ENCODE measurements at regions not wholly inside any gene's neighbourhood (a gene's known extent, or its start where the extent isn't known, plus 50 kb on each side); places are given as distances from the start of the nearest gene placed in this dataset.

- ChIA-PET POLR2A (no interaction called here), CTCF (no interaction called here)
- DNase-seq (ENCODE audit: extremely low spot score) = no peak
- TF ChIP-seq, protein P1, sequence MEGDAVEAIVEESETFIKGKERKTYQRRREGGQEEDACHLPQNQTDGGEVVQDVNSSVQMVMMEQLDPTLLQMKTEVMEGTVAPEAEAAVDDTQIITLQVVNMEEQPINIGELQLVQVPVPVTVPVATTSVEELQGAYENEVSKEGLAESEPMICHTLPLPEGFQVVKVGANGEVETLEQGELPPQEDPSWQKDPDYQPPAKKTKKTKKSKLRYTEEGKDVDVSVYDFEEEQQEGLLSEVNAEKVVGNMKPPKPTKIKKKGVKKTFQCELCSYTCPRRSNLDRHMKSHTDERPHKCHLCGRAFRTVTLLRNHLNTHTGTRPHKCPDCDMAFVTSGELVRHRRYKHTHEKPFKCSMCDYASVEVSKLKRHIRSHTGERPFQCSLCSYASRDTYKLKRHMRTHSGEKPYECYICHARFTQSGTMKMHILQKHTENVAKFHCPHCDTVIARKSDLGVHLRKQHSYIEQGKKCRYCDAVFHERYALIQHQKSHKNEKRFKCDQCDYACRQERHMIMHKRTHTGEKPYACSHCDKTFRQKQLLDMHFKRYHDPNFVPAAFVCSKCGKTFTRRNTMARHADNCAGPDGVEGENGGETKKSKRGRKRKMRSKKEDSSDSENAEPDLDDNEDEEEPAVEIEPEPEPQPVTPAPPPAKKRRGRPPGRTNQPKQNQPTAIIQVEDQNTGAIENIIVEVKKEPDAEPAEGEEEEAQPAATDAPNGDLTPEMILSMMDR (IDR thresholded peaks at IDR 0.05; ENCODE audit: control extremely low read depth, extremely low read depth, low read depth, missing control alignments) = no peak
Measured at GRCh38 chr5:167348251-167348926, 943.1 kb upstream of the WWC1 start.

GRCh38 chr5:167348980-167349379, 942.5 kb upstream of the WWC1 start:
- TF ChIP-seq, protein P1 (IDR thresholded peaks at IDR 0.05; ENCODE audit: control extremely low read depth, extremely low read depth, low read depth, missing control alignments) = no peak
- no peak for DNase-seq (ENCODE audit: extremely low spot score)
- ChIA-PET CTCF (no interaction called here), POLR2A (no interaction called here)

DNA sequence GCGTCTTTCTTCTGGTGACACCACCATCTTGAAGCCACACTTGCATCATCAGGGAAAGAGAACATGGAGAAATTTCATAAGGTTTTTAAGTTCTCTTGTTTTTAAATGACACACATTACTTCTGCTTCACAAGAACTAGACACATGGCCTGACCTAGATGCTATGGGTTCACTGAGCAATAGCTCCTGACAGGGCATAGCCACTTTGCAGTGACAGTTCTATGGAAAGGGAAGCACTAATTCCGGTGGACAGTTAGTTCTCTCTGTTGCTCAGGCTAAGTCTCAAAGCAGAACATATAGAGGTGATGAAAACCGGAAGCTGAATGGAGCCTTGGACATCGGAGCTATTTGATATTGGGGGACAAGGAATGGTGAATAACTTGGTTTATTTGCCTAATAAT, 940.1 kb upstream of the WWC1 start:
- CTCF ChIA-PET = no interaction called here
- TF ChIP-seq, protein P1 (IDR thresholded peaks at IDR 0.05; ENCODE audit: control extremely low read depth, extremely low read depth, low read depth, missing control alignments) = no peak
- POLR2A ChIA-PET = no interaction called here
- DNase-seq (ENCODE audit: extremely low spot score) = no peak

GRCh38 chr5:167352801-167353200, 938.6 kb upstream of the WWC1 start:
- POLR2A ChIA-PET = no interaction called here
- TF ChIP-seq, protein P1 (IDR thresholded peaks at IDR 0.05; ENCODE audit: control extremely low read depth, extremely low read depth, low read depth, missing control alignments) = no peak

DNA sequence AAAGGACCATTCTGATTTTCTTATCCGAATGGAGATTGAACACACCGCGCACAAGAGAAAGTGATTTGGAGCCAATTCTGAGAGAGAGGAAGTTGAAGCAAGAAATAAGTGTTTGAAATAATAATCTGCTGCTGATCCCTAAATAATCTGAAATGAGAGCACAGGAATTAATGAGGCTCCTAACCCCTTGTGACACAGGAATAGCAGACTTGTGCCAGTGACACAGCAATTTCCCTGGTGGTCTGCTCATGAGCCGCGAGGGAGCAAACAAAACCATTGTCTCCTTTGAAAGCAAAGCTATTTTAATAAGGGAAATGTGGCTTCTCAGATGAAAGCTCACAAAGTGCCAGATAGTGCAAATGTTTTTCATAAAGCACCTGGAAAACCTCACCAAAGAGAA, 936.1 kb upstream of the WWC1 start:
- TF ChIP-seq, protein P1 (IDR thresholded peaks at IDR 0.05; ENCODE audit: control extremely low read depth, extremely low read depth, low read depth, missing control alignments) = no peak
- ChIA-PET CTCF (no interaction called here), POLR2A (no interaction called here)
- DNase-seq (ENCODE audit: extremely low spot score) = no peak

More at GRCh38 chr5:167352801-167353200, 938.6 kb upstream of the WWC1 start:
- CTCF ChIA-PET = no interaction called here
- no peak for DNase-seq (ENCODE audit: extremely low spot score)

DNA sequence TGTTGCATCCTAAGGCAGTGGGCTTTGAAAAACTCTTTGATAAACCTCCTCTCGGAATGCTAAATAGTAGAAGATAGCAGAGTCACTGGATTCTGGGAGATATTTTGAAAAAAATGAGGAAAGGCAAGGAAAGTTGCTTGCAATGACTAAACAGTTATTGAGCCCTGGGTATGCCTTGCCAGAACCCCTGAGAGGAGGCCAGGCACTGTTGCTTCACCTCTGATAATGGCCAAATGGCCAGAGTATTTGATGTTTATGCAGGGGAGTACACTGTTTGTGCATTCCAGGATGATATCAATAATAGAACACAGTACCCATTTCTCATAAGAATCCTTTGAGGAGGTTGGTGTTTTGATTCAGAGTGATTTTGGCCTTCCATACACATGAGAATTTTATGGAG, 935.1 kb upstream of the WWC1 start:
- TF ChIP-seq, protein P1 (IDR thresholded peaks at IDR 0.05; ENCODE audit: control extremely low read depth, extremely low read depth, low read depth, missing control alignments) = no peak
- ChIA-PET POLR2A (no interaction called here), CTCF (no interaction called here)
- no peak for DNase-seq (ENCODE audit: extremely low spot score)

Measured in GM10248 (cell line).